ENCODE measurements at regions not wholly inside any gene's neighbourhood (a gene's known extent, or its start where the extent isn't known, plus 50 kb on each side); places are given as distances from the start of the nearest gene placed in this dataset.

DNA sequence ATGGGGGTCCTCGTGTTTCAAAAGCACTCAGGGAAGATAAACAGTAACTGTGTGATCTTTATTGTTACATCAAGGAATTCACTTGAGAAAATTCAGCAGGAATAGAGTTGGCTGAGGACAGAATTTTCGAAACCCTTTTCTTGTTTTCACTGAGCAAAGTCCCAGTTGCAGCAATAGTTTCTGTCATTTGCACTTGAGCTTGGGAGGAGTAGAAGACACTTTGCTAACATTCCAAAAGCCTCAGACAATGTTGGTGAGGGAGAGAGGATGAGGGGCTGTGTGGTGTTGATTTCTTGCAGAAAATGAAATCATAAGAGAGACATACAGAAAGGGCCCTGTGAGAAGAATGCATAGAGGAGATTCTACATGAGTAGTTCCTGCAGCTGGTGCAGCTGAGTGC, 151.9 kb upstream of the DIPK2B start:
- peak overlapping the region; percentile 88 for H2BK120ac ChIP-seq (ENCODE audit: low read depth, low read length)
- no peak overlapping the region for H3K23ac ChIP-seq (ENCODE audit: low read depth, low read length)
- in situ Hi-C loops (cut with MboI; ENCODE audit: low sequenced_read_pairs) (no loop called here), intact Hi-C loops (cut with micrococcal nuclease) (no loop called here), dilution Hi-C loops (cut with HindIII; ENCODE audit: low sequenced_read_pairs, unreplicated experiment) (no loop called here)
- H2BK15ac ChIP-seq (ENCODE audit: low read depth, low read length): no peak overlapping the region
- BruUV-seq (replicated peaks): no TSS peak
- 0 out of 2 replicates have a peak overlapping the region, but pooled peaks have one; percentile 12 for H2AK5ac ChIP-seq (ENCODE audit: low read depth, low read length)
- H3K9ac ChIP-seq (ENCODE audit: low read depth, low read length): no peak overlapping the region
- H3K9me3 ChIP-seq (ENCODE audit: control insufficient read depth, insufficient read depth, low read length): peaks cover 2% of the 10 kb centered on the region
- H3K79me1 ChIP-seq (ENCODE audit: low read depth in 1 of 2, low read length in 2 of 2): no peaks in the 10 kb centered on the region
- H3K27me3 ChIP-seq (ENCODE audit: control insufficient read depth, insufficient read depth, low read length): no peaks in the 10 kb centered on the region
- no peaks in the 10 kb centered on the region for H4K20me1 ChIP-seq (ENCODE audit: insufficient read depth, low read length)
- no peak overlapping the region for H3K56ac ChIP-seq (ENCODE audit: extremely low read depth, insufficient read depth, low read length)
- 0 out of 2 replicates have a peak overlapping the region, but pooled peaks have one; percentile 37 for H3K14ac ChIP-seq (replicated peaks; ENCODE audit: low read depth, low read length)
- H3K27ac ChIP-seq (ENCODE audit: insufficient read depth, low read length): peak overlapping the region; percentile 7; the same call in 1 of the 2 replicates
- H4K5ac ChIP-seq (ENCODE audit: low read depth, low read length): no peak overlapping the region
- H3K36me3 ChIP-seq (ENCODE audit: control insufficient read depth, insufficient read depth, low read length): no peaks in the 10 kb centered on the region
- H4K8ac ChIP-seq (ENCODE audit: low read depth in 2 of 2, low read length in 2 of 2): no peak overlapping the region; a peak in 1 of 4 replicates
- peak overlapping the region; percentile 16; the same call in 1 of the 2 replicates for H4K91ac ChIP-seq (ENCODE audit: insufficient read depth, low read depth, low read length)
- ChIA-PET POLR2A (ENCODE audit: unreplicated experiment) (no interaction called here), CTCF (interaction anchor here (1.1 kb wide), 1 partner anchor 11 kb away, joined by 3 read pairs; no protein-coding TSS in a partner anchor)
- peak overlapping the region; percentile 63; the same call in 1 of the 2 replicates for H3K4ac ChIP-seq (ENCODE audit: low read depth, low read length)
- TF ChIP-seq, protein P1, sequence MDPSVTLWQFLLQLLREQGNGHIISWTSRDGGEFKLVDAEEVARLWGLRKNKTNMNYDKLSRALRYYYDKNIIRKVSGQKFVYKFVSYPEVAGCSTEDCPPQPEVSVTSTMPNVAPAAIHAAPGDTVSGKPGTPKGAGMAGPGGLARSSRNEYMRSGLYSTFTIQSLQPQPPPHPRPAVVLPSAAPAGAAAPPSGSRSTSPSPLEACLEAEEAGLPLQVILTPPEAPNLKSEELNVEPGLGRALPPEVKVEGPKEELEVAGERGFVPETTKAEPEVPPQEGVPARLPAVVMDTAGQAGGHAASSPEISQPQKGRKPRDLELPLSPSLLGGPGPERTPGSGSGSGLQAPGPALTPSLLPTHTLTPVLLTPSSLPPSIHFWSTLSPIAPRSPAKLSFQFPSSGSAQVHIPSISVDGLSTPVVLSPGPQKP (IDR thresholded peaks at IDR 0.05; ENCODE audit: borderline replicate concordance, low read depth, low read length): no peak
- TF ChIP-seq RAD21 (IDR thresholded peaks at IDR 0.05; ENCODE audit: low read length) (no peak), RCOR1 (IDR thresholded peaks at IDR 0.05; ENCODE audit: insufficient replicate concordance, low read length) (no peak), MAZ (IDR thresholded peaks at IDR 0.05; ENCODE audit: borderline replicate concordance, low read depth, low read length) (no peak), CHD1 (IDR thresholded peaks at IDR 0.05; ENCODE audit: low read depth, low read length) (no peak), SMC3 (IDR thresholded peaks at IDR 0.05; ENCODE audit: low read depth, low read length) (no peak), CEBPB (IDR thresholded peaks at IDR 0.05; ENCODE audit: low read depth, low read length) (no peak), MXI1 (IDR thresholded peaks at IDR 0.05; ENCODE audit: borderline replicate concordance, low read depth, low read length) (no peak), FOS (IDR thresholded peaks at IDR 0.05; ENCODE audit: low read depth, low read length) (no peak), RFX5 (IDR thresholded peaks at IDR 0.05; ENCODE audit: low read depth, low read length) (no peak), MAFK (IDR thresholded peaks at IDR 0.05; ENCODE audit: low read depth, low read length) (no peak), BHLHE40 (IDR thresholded peaks at IDR 0.05; ENCODE audit: low read depth, low read length) (no peak)
- TF ChIP-seq, protein P2, sequence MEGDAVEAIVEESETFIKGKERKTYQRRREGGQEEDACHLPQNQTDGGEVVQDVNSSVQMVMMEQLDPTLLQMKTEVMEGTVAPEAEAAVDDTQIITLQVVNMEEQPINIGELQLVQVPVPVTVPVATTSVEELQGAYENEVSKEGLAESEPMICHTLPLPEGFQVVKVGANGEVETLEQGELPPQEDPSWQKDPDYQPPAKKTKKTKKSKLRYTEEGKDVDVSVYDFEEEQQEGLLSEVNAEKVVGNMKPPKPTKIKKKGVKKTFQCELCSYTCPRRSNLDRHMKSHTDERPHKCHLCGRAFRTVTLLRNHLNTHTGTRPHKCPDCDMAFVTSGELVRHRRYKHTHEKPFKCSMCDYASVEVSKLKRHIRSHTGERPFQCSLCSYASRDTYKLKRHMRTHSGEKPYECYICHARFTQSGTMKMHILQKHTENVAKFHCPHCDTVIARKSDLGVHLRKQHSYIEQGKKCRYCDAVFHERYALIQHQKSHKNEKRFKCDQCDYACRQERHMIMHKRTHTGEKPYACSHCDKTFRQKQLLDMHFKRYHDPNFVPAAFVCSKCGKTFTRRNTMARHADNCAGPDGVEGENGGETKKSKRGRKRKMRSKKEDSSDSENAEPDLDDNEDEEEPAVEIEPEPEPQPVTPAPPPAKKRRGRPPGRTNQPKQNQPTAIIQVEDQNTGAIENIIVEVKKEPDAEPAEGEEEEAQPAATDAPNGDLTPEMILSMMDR (conservative IDR thresholded peaks at IDR 0.05; ENCODE audit: low read depth, low read length): no peak
- TF ChIP-seq, protein P3, sequence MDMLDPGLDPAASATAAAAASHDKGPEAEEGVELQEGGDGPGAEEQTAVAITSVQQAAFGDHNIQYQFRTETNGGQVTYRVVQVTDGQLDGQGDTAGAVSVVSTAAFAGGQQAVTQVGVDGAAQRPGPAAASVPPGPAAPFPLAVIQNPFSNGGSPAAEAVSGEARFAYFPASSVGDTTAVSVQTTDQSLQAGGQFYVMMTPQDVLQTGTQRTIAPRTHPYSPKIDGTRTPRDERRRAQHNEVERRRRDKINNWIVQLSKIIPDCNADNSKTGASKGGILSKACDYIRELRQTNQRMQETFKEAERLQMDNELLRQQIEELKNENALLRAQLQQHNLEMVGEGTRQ (IDR thresholded peaks at IDR 0.05; ENCODE audit: low read depth, low read length): no peak
- DNase-seq (no peak), ATAC-seq (ENCODE audit: low read depth) (no peak)
- H3K18ac ChIP-seq (ENCODE audit: low read depth, low read length): no peak overlapping the region; the same call in 1 of the 2 replicates
- H3K4me1 ChIP-seq (ENCODE audit: control insufficient read depth, insufficient read depth, low read length): peaks cover 6% of the 10 kb centered on the region
- no CpG with 5 or more reads among the region's 2 CpGs for WGBS, 2 experiments (ENCODE audit: extremely low coverage in 2 of 2, insufficient read length in 1 of 2)
- no peak overlapping the region for H2AFZ ChIP-seq (replicated peaks; ENCODE audit: low read length, poor library complexity)
- H2AK9ac ChIP-seq (replicated peaks; ENCODE audit: low read depth, low read length, poor library complexity): no peak overlapping the region
- peak overlapping the region; percentile 10; the same call in 1 of the 2 replicates for H2BK20ac ChIP-seq (ENCODE audit: low read depth, low read length)
- no peak overlapping the region for H3K4me2 ChIP-seq (ENCODE audit: low read depth, low read length)
- H2BK5ac ChIP-seq (ENCODE audit: low read depth, low read length, poor library complexity, severe bottlenecking): no peak overlapping the region
- H3K9me1 ChIP-seq (ENCODE audit: insufficient read depth, low read length): peaks cover 4% of the 10 kb centered on the region
- H3K4me3 ChIP-seq (ENCODE audit: insufficient read depth, low read depth, low read length): no peak overlapping the region

Data from IMR-90 (cell line).